ENCODE measurements at regions not wholly inside any gene's neighbourhood (a gene's known extent, or its start where the extent isn't known, plus 50 kb on each side); places are given as distances from the start of the nearest gene placed in this dataset.

DNA sequence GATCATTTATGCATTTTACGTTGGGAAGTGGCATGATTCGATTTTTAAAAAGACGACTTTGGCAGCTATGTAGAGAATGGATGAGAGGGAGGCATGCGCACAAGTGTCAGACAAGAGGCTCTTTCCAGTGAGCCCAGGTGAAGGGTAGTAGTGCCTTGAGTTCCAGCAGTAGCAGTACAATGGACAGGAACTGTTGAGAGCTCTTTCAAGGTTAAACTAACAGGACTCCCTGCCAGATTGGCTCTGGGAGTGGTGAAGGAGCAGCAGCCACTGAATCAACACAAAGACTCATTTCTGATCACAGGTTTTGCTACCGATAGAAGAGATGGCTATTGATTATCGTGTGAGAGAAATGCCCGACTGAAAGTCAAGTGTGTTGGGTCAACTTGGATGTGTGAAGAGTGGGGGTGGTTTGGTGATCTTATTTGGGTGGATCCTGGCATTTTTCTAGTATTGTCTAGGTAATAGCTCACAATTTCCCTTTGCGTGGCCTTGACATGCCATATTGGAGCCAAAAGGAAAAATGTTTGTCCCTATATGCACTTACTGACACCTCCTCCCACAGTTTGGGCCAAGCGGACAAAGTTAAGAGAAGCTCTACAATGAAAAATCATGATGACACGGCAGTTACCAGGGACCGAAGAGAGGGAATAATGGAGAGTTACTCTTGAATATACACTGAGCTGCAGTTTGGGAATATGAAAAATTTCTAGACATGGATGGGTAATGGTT, 81.6 kb upstream of the MDFIC2 start:
- DNase-seq (ENCODE audit: low read depth in 1 of 2, low spot score in 1 of 2): no peak

DNA sequence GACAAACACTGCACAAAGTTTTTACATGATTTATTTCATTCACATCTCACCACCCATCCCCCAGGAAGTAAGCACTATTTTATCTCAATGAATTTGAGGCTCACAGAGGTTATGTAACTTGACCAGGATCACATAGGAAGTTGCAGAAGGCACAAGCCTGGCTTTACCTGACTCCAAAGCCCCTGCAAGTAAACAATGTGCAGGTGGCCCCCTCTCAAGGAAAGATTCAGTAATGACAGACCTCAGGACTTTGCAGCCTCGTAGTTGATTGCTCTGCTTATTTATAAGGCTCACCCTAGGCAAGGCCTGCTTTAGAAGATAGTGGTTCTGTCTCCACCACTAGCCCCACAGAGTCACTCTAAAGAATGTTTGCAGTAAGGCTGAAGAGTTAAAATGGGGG, 79.8 kb upstream of the MDFIC2 start:
- DNase-seq (ENCODE audit: low read depth in 1 of 2, low spot score in 1 of 2): no peak

DNA sequence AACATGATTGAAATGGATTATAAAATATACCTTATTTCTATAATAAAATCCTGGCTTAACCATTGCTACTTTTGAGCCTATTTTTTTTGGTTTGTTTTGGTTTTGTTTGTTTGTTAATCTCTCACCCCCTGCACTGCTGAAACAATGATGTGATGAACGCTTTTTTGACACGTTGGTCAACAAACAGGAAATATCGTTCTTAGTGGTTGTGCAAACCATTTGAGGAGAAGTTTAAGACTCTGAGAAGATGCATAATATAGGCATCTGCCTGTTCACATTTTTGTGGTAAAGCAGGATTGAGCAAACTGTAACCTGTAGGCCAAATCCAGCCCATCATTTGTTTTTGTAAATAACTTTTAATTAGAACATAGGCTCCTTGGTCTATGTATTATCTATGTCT, 75.5 kb upstream of the MDFIC2 start:
- DNase-seq (ENCODE audit: low read depth in 1 of 2, low spot score in 1 of 2): no peak

DNA sequence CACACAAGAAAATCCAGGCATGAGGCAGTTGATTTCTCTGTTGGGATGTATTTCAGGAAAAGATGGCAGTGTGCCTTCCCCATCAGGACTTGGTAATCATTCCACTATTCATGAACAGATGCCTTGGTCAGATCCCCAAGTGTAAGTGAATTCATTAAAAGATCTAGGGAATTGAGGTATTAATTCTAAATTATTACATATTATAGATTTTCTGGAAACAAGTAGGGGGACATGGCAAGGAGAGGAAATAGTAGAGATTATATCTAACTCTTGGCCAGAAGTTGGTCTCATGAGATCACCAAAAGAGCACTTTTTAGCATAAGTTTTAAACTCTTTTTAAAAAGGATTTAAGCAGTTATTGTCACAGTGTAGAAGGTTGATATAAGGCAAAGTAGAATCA, 74.4 kb upstream of the MDFIC2 start:
- DNase-seq (ENCODE audit: low read depth in 1 of 2, low spot score in 1 of 2): no peak

DNA sequence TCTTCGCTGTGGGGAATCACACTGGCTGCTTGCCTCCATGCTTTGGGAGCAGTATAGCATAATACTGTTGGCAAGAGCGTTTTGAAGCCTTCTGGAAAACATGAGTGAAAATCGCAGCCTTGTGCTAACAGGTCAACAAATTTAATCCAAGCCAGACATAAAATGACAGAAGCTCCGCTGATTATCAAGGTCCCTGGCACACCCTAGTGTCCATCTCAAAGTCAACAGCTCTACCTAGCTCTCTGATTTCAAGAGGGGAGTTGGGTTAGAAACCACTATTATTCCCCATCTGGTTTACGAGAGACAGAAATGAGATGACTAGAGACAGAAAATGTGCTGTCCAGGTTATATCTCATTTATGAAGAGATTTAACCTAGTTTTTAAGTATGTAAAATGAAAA, 73.6 kb upstream of the MDFIC2 start:
- DNase-seq (ENCODE audit: low read depth in 1 of 2, low spot score in 1 of 2): no peak

DNA sequence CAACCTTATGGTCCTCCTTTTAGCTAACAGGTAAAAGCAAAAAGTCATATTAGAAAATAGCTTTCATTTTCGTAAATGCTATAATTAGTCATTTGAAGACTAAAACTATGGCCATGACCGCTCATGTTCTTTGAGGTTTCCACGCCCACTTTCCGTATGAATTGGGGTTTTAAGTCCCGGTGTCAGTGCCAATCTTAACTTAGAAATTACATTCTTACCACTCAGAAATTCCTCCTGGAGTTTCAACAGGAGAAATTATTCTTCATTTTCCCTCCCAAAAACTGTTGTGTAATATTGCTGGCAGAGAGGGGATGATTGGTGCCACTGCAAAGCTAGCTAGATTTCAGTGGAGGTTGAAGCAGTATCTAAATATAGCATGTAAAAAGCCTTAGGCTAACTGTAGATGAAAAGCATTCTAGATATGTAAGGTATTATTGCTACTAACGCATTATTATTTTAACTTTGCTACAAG, 71.0 kb upstream of the MDFIC2 start:
- no peak for DNase-seq (ENCODE audit: low read depth in 1 of 2, low spot score in 1 of 2)

DNA sequence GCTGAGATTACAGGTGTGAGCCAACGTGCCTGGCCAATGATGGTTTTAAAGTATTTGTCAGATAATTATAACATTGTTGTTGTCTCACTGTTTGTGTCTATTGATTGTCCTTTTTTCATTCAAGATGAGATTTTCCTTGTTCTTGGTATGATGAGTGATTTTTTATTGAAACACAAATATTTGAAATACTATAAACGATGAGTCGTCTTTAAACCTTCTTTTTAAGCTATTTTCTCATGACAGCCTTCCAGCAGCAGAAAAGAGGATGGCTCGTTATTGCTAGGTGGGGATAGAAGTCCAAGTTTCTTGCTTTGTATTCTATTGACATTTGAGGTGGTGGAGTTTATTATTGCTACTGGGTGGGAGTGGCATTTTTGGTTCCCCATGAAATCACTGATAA, 61.7 kb upstream of the MDFIC2 start:
- DNase-seq (ENCODE audit: low read depth in 1 of 2, low spot score in 1 of 2): no peak
